ENCODE measurements at regions not wholly inside any gene's neighbourhood (a gene's known extent, or its start where the extent isn't known, plus 50 kb on each side); places are given as distances from the start of the nearest gene placed in this dataset.
"Not testable (repeated sequence)": the region's sequence is repeated elsewhere in the genome, so short reads cannot be mapped to it uniquely, and the experiment has no call there.

- no peak for DNase-seq
Measured at GRCh38 chr9:96130970-96131369, 171.0 kb downstream of the HSD17B3 start.

GRCh38 chr9:96129747-96130146 lies 172.2 kb downstream of the HSD17B3 start:
- no peak for DNase-seq

DNA sequence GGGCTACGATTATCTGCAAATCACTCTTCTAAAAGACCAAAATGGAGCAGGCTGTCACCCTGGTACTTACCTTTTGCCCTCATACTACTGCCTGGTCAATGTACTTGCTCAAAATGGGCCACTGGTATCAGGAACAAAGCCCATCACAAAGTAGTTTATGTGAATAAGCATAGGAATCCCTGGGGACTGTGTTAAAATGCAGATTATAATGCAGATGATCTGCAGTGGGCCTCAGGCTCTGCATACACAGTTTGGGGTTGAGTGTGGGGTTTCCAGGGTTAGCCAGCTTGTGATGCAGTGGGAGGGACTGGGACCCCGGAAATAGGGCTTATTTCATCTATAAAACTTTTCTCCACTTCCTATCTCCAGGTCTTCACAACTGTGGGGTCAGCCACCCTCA lies 173.1 kb downstream of the HSD17B3 start:
- no peak for DNase-seq

GRCh38 chr9:96126321-96126881 lies 175.6 kb downstream of the HSD17B3 start:
- DNase-seq = no peak

DNA sequence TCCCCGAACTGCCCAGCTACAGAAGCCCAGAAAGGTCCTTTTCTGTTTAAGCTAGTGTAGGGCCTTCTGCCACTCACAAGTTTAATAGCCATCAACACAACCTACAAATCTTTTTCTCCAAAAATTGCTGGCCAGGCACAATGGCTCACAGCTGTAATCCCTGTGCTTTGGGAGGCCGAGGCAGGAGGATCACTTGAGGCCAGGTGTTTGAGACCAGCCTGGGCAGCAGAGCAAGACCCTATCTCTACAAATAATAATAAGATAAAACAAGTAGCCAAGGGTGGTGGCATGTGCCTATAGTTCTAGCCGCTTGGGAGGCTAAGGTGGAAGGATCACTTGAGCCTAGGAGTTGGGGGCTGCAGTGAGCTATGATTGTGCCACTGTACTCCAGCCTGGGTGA lies 176.4 kb downstream of the HSD17B3 start:
- DNase-seq = no peak

- no peak for DNase-seq
Measured at GRCh38 chr9:96122751-96123150, 179.2 kb downstream of the HSD17B3 start.

DNA sequence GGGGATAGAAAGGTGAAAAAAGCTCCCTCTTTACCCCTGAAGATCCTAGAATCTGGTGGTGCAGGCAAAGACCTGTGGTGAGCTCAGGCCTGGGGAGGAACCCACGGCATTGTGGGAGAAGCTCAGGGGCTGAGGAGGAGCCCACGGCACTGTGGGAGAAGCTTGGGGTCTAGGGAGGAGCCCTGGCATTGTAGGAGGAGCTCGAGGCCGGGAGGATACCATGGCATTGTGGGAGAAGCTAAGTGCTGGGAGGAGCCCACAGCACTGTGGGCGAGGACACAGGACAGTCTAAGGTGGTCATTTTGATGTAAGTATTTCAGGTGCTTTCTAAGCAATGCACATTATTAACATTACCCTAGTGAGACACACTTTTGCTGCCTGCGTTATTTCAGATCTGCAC lies 179.7 kb downstream of the HSD17B3 start:
- DNase-seq = no peak

GRCh38 chr9:96121136-96121535 lies 180.8 kb downstream of the HSD17B3 start:
- no peak for DNase-seq

- DNase-seq = no peak
Measured at GRCh38 chr9:96117398-96118080, 184.4 kb downstream of the HSD17B3 start.

GRCh38 chr9:96116275-96117064 lies 185.5 kb downstream of the HSD17B3 start:
- DNase-seq = no peak

DNA sequence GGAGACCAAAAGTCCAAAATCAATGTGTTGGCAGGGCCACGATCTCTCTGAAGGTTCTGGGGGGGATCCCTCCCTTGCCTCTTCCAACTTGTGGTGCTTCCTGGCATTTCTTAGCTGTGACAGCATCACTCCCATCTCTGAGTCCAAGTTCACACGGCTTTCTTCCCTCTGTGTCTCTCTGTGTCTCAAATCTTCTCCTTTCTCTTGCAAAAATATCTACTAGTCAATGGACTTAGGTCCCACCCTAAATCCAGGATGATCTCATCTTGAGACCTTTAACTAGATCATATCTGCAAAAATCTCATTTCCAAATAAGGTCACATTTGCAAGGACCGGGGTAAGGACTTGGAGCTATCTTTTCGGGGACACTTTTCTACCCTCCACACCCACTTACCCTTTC lies 186.1 kb downstream of the HSD17B3 start:
- DNase-seq = no peak

DNA sequence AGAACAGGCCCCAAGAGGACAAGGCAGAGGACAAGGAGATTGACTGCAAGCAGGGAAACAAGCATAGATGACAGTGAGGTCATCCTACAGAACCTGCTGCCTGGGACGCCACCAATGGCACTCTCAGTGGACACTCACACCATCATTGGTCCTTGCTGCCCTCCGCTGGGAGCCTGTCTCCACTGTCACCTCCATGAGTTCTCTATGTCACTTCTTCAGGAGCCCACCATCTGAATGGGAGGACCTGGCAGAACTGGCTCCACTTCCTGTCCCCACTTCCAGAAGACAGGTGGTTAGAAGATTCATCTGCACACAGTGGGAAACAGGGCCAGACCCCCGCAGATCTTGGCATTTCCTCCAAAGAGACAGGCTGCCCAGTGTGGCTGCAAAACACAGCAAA lies 188.9 kb downstream of the HSD17B3 start:
- DNase-seq = no peak

DNA sequence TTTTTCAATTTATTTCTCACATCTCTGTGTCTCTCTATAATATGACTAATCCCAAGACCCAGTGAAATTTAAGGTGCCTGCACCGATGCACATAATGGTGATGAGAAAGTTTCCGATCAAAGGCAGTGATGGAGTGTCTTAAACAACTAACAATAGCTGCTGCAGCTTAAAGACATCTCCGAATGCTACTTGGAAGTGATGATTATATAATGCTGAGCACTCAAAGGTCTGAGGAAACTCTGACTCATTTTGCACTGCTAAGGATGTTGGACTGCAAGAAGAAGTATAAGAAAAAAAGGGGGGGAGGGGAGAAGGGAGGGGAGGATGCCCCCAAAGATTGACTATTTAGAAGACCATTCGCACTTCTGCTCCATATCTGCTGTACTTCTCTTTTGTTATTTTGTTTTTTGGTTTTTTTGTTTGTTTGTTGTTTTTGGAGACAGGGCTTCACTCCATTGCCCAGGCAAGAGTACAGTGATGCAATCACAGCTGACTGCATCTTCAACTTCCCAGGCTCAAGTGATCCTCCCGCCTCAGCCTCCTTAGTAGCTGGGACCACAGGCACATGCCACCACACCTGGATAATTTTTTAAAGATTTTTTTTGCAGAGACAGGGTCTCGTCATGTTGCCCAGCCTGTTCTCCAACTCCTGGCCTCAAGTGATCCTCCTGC lies 192.2 kb downstream of the HSD17B3 start:
- peak; percentile 1 for DNase-seq

GRCh38 chr9:96108691-96109380 lies 193.1 kb downstream of the HSD17B3 start:
- no peak for DNase-seq

DNA sequence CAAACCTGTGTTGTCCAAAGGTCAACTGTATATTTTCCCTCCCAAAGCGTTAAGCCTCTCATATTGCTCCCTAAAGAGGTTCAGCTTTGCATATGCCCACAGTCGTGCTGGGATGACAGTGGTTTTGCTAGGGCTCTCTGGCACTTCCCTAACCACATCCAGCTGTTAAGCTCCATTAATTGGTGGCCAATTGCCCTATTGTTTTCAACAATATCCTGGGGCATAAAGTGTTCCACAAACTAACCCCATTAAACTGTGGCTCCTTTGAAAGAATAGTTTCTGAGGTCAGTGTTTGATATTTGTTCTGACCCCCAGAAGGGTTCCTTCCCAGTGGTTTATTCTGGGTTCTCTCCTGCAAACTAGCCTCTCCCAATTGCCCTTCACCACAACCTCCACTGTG lies 194.5 kb downstream of the HSD17B3 start:
- DNase-seq = no peak

DNA sequence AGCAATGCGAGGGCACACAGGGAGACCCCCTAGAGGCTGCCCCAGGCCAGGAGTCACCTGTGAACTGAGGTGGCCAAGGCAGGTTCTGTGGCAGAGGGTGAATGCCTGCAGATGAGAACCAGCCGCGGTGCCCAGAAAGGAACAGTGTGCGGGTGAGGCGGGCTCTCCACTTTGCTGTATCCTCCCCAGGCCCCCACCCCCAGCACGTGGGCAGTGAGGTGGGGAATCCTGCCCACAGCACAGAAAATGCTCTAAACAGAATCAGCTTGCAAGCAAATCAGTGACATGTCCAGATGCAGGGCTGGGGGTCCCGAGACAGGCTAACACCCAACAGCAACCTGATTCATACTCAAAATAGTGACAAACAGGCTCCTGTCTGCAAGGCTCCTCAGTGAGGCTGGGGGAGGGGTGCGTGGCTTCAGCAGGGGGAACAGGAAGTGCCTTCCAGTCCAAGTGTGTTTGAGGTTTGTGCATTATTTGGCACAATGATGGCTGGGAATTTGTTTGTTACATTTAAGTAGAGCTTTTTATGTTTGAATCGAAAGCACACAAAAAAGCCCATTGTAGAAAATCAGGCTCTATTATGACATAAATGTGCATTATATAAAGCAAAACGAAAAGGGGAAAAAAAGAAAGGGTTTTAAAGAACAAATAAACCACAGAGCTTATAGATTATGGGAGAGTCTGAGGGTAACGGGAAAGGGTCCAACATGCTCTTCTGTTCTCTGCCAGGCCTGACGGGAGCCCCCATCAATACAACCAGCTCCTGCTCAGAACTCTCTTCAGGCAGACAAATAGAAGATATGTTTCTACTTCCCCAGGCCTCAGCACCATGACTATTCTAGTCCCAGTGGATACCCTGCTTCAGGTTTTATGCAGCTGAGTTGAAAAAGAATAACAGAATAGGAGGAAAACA lies 201.3 kb downstream of the HSD17B3 start:
- no peak for DNase-seq

GRCh38 chr9:96090630-96091029 lies 211.3 kb downstream of the HSD17B3 start:
- not testable (repeated sequence) for DNase-seq

- no peak for DNase-seq
Measured at GRCh38 chr9:96089452-96090085, 212.4 kb downstream of the HSD17B3 start.

DNA sequence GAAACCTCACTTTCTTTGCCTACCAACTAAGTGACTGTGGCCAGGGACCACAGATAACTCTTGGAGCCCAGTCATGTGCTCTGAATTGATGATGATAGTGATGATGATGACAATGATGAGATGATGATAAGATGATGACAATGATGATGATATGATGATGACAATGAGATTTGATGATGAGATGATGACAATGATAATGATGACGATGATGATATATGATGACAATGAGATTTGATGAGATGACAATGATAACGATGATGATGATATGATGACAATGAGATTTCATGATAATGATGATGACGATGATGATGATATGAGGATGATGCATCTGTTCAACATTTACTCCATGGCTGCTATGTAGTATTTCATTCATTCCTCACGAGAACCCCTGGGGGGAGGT lies 213.0 kb downstream of the ERCC6L2 start:
- no peak for DNase-seq

- DNase-seq = no peak
Measured at GRCh38 chr9:96087669-96088299, 212.3 kb downstream of the ERCC6L2 start.

All from SIG-M5 (cell line).